ENCODE measurements at regions not wholly inside any gene's neighbourhood (a gene's known extent, or its start where the extent isn't known, plus 50 kb on each side); places are given as distances from the start of the nearest gene placed in this dataset.
A peak's percentile ranks its signal among the peaks of the same experiment; 100 is the strongest.

DNA sequence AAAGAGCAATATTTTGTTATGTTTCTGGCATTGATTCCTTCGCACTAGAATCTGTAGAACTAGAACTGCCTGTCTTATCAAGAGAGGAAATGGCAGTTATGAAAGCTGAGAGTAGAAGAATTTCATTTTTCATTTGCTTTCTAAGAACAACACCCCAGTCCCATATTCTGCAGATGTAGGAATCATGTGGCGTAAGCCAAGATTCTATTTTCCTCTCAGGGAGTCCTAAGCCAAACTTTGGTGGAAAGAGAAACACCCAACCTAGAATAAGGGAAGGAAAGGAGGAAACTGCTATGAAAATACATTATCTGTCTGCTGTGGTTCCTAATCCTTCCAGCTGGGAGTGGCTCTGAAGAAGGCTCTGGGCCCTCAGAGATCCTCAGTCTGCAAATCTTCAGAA lies 1176.9 kb upstream of the C9orf72 start:
- no peaks in the 10 kb centered on the region for H3K4me1 ChIP-seq
- intact Hi-C loops (cut with DNase I), result no loop called here

DNA sequence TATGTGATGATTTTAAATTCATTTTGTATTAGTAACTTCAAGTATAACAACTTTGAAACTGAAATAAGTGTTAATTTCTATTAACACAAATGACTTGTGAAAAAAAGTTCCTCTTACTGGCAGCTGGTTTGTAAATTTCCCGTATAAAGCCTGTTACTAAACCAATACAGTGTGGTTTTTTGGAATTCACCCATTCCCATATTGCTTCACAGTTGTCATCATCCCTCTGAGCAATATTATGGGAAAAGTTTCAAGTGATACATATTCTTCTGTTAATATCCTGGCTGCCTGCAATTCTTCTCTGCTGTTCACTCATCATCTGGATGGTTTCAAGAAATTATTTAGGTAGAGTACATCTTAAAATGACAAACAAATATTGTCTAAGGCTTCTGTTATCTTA lies 1185.1 kb upstream of the C9orf72 start:
- H3K9me3 ChIP-seq, result no peaks in the 10 kb centered on the region
- intact Hi-C loops (cut with DNase I), result no loop called here
- H3K4me1 ChIP-seq, result no peaks in the 10 kb centered on the region
- TF ChIP-seq, protein P1, sequence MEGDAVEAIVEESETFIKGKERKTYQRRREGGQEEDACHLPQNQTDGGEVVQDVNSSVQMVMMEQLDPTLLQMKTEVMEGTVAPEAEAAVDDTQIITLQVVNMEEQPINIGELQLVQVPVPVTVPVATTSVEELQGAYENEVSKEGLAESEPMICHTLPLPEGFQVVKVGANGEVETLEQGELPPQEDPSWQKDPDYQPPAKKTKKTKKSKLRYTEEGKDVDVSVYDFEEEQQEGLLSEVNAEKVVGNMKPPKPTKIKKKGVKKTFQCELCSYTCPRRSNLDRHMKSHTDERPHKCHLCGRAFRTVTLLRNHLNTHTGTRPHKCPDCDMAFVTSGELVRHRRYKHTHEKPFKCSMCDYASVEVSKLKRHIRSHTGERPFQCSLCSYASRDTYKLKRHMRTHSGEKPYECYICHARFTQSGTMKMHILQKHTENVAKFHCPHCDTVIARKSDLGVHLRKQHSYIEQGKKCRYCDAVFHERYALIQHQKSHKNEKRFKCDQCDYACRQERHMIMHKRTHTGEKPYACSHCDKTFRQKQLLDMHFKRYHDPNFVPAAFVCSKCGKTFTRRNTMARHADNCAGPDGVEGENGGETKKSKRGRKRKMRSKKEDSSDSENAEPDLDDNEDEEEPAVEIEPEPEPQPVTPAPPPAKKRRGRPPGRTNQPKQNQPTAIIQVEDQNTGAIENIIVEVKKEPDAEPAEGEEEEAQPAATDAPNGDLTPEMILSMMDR (IDR thresholded peaks at IDR 0.05), result no peak
- WGBS, 2 donors, result 57 to 60% methylated on average over 1 of the region's 1 CpG
- H3K36me3 ChIP-seq, result no peaks in the 10 kb centered on the region
- no peak overlapping the region for H3K27ac ChIP-seq
- H3K27me3 ChIP-seq, result no peaks in the 10 kb centered on the region
- DNase-seq (no peak), ATAC-seq (peak in 1 of 8 donors; percentile 44)
- H3K4me3 ChIP-seq, result no peak overlapping the region

More for the DNA sequence above, 1176.9 kb upstream of the C9orf72 start:
- Histone ChIP-seq H3K27me3 (no peaks in the 10 kb centered on the region), H3K9me3 (peaks cover 0 to 7% (median 0%) of the 10 kb centered on the region in 11 donors), H3K4me3 (no peak overlapping the region), H3K36me3 (no peaks in the 10 kb centered on the region), H3K27ac (no peak overlapping the region)
- ATAC-seq (no peak), DNase-seq (no peak)
- TF ChIP-seq, protein P1 (IDR thresholded peaks at IDR 0.05), result no peak
- WGBS, 2 donors, result 61 to 65% methylated on average over 2 of the region's 2 CpGs

DNA sequence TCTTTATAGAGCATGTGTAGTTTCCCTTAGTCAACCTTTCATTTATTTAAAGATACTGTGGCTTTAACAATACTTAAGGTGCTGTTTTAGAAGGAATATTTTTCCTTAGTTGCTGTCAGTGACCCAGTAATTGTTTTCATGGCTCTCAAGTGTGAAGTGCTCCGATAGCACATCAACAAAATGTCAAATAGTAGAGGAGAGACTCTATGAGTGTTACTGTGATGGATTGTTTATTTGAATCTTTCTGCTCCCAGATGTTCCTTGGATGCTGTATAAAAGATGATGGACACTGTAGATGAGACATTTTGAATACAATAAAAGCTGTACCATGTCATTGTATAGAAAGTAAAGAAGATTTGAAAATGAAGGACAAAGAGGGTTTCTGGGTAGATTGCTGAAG lies 1185.7 kb upstream of the C9orf72 start:
- H3K4me1 ChIP-seq, result no peaks in the 10 kb centered on the region
- intact Hi-C loops (cut with DNase I), result no loop called here
- no peak overlapping the region for H3K27ac ChIP-seq
- 46 to 64% methylated on average over 1 of the region's 1 CpG for WGBS, 2 donors
- no peaks in the 10 kb centered on the region for H3K36me3 ChIP-seq
- H3K27me3 ChIP-seq, result no peaks in the 10 kb centered on the region
- DNase-seq (no peak), ATAC-seq (no peak)
- no peak overlapping the region for H3K4me3 ChIP-seq
- H3K9me3 ChIP-seq, result no peaks in the 10 kb centered on the region
- TF ChIP-seq, protein P1 (IDR thresholded peaks at IDR 0.05), result no peak

DNA sequence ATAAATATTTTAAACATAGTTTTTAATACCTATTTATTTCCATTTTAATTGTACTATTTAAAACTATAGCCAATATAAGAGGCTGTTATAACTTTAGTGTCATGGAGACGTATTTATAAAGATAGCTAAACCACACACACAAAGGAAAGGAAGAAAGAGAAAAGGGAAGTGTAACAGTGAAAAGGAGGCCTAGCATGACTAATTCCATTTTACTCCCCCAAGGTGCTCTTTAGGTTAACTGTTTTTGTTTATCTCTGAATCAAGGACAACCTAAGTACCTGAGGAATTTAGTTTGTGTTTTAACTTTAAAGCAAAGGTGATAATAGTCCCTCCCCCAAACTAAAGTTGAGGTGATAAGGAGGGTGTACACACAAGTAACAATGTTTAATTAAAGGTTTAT lies 1188.9 kb upstream of the C9orf72 start:
- H3K4me1 ChIP-seq, result no peaks in the 10 kb centered on the region
- intact Hi-C loops (cut with DNase I), result no loop called here
- H3K9me3 ChIP-seq, result no peaks in the 10 kb centered on the region
- TF ChIP-seq, protein P1 (IDR thresholded peaks at IDR 0.05), result no peak
- H3K27ac ChIP-seq, result no peak overlapping the region
- no peak overlapping the region for H3K4me3 ChIP-seq
- no peaks in the 10 kb centered on the region for H3K36me3 ChIP-seq
- WGBS, 2 donors, result 54 to 60% methylated on average over 1 of the region's 1 CpG
- ATAC-seq, result no peak
- H3K27me3 ChIP-seq, result no peaks in the 10 kb centered on the region
- no peak for DNase-seq

DNA sequence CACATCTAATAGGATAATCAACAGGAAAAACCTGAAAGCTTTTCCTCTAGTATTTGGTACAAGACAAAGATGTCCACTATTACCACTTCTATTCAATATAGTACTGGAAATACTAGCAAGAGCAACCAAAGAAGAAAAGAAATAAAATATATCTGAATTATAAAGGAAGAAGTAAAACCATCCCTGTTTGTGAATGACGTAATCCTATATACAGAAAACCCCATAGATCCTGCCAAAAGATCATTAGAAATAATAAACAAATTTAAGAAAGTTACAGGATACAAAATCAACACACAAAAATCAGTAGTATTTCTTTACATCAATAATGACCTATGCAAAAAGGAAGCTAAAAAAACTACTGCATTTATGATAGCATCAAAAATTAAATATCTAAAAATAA lies 1191.3 kb upstream of the C9orf72 start:
- TF ChIP-seq, protein P1 (IDR thresholded peaks at IDR 0.05), result no peak
- intact Hi-C loops (cut with DNase I), result no loop called here
- ATAC-seq, result no peak
- Histone ChIP-seq H3K36me3 (no peaks in the 10 kb centered on the region), H3K9me3 (no peaks in the 10 kb centered on the region), H3K27ac (no peak overlapping the region), H3K4me3 (no peak overlapping the region), H3K27me3 (no peaks in the 10 kb centered on the region), H3K4me1 (no peaks in the 10 kb centered on the region)
- 83 to 89% methylated on average over 1 of the region's 1 CpG for WGBS, 2 donors
- no peak for DNase-seq
